AG04450 (cell line): ENCODE measurements at regions not wholly inside any gene's neighbourhood (a gene's known extent, or its start where the extent isn't known, plus 50 kb on each side); places are given as distances from the start of the nearest gene placed in this dataset.

Experiments
- CTCF ChIA-PET: fragments of 300-600, 350-600 bp; formaldehyde crosslinking; extraction: SDS; loops from one replicate; lab custom pipeline; 2022; ENCODE audit warnings: antibody characterized with exemption, inconsistent platforms; lab: Charles Lee
- POLR2A ChIA-PET: fragments of 350-600 bp; formaldehyde crosslinking; extraction: SDS; loops from one replicate; lab custom pipeline; 2021; ENCODE audit warnings: antibody characterized with exemption, inconsistent platforms; lab: Yijun Ruan, JAX
- DNase-seq: peaks from one replicate; pipeline ENCODE4 v3.0.0-alpha.2; 2011; ENCODE audit warnings: low read depth, low spot score
- H3K27ac ChIP-seq: one replicate; pipeline ENCODE4 v1.5.1; 2012; ENCODE audit warnings: low read depth, low read length, control low read depth
- H3K27me3 ChIP-seq: one replicate; pipeline ENCODE4 v1.6.0; 2012; ENCODE audit warnings: low read length; ENCODE audit not compliant: control insufficient read depth, insufficient read depth
- H3K4me3 ChIP-seq: 2 replicates; pipeline ENCODE4 v1.5.1; 2011; ENCODE audit warnings: mild to moderate bottlenecking, low read depth, low read length, control low read depth
- H3K9me3 ChIP-seq: 2 replicates; pipeline ENCODE4 v1.5.1; 2012; ENCODE audit warnings: low read length; ENCODE audit not compliant: control insufficient read depth, insufficient read depth
- CTCF ChIP-seq: IDR thresholded peaks from 2 replicates; pipeline ENCODE4 v1.5.1; 2011; ENCODE audit warnings: low read depth, low read length, control low read depth, inconsistent platforms

- ChIA-PET CTCF (no interaction called here), POLR2A (no interaction called here)
- H3K9me3 ChIP-seq: peaks cover 10% of the 10 kb centered on the region; the same call in 1 of the 2 replicates
- H3K27me3 ChIP-seq: peaks cover 9% of the 10 kb centered on the region
- no peak for TF ChIP-seq CTCF
- no peak overlapping the region for H3K4me3 ChIP-seq
- no peak for DNase-seq
- H3K27ac ChIP-seq: no peak overlapping the region
Measured at GRCh38 chr3:194046995-194047645, 88.8 kb upstream of the HES1 start.

GRCh38 chr3:194049394-194049793 lies 86.6 kb upstream of the HES1 start:
- H3K27ac ChIP-seq: no peak overlapping the region
- no peak overlapping the region for H3K4me3 ChIP-seq
- H3K27me3 ChIP-seq: peaks cover 12% of the 10 kb centered on the region
- POLR2A ChIA-PET: no interaction called here
- TF ChIP-seq CTCF: no peak
- H3K9me3 ChIP-seq: peaks cover 10% of the 10 kb centered on the region; the same call in 1 of the 2 replicates
- CTCF ChIA-PET: no interaction called here
- DNase-seq: no peak

GRCh38 chr3:194050782-194051320 lies 85.1 kb upstream of the HES1 start:
- TF ChIP-seq CTCF: no peak
- Histone ChIP-seq H3K27ac (no peak overlapping the region), H3K9me3 (peaks cover 10% of the 10 kb centered on the region; the same call in 1 of the 2 replicates), H3K4me3 (no peak overlapping the region), H3K27me3 (peaks cover 12% of the 10 kb centered on the region)
- DNase-seq: no peak
- POLR2A ChIA-PET: no interaction called here
- CTCF ChIA-PET: no interaction called here

GRCh38 chr3:194051366-194052149 lies 84.4 kb upstream of the HES1 start:
- Histone ChIP-seq H3K9me3 (peaks cover 10% of the 10 kb centered on the region; the same call in 1 of the 2 replicates), H3K27ac (no peak overlapping the region), H3K4me3 (no peak overlapping the region), H3K27me3 (peaks cover 12% of the 10 kb centered on the region)
- POLR2A ChIA-PET: no interaction called here
- no peak for DNase-seq
- no peak for TF ChIP-seq CTCF
- CTCF ChIA-PET: no interaction called here

GRCh38 chr3:194053136-194053535 lies 82.8 kb upstream of the HES1 start:
- TF ChIP-seq CTCF: no peak
- CTCF ChIA-PET: no interaction called here

More at GRCh38 chr3:194053136-194053535, 82.8 kb upstream of the HES1 start:
- DNase-seq: no peak
- Histone ChIP-seq H3K4me3 (no peak overlapping the region), H3K27ac (no peak overlapping the region), H3K27me3 (peaks cover 13% of the 10 kb centered on the region), H3K9me3 (peaks cover 10% of the 10 kb centered on the region; the same call in 1 of the 2 replicates)
- POLR2A ChIA-PET: no interaction called here
